Jurkat, Clone E6-1 (cell line): ENCODE measurements at regions not wholly inside any gene's neighbourhood (a gene's known extent, or its start where the extent isn't known, plus 50 kb on each side); places are given as distances from the start of the nearest gene placed in this dataset.
"Not testable (repeated sequence)": the region's sequence is repeated elsewhere in the genome, so short reads cannot be mapped to it uniquely, and the experiment has no call there.

Experiments
- DNase-seq: peaks from one replicate; pipeline ENCODE4 v3.0.0-alpha.2; 2011; ENCODE audit warnings: low read depth, low spot score
- H3K4me3 ChIP-seq: 2 replicates; pipeline ENCODE4 v1.5.1; 2011; ENCODE audit warnings: mild to moderate bottlenecking, low read length, control low read depth, moderate library complexity

DNA sequence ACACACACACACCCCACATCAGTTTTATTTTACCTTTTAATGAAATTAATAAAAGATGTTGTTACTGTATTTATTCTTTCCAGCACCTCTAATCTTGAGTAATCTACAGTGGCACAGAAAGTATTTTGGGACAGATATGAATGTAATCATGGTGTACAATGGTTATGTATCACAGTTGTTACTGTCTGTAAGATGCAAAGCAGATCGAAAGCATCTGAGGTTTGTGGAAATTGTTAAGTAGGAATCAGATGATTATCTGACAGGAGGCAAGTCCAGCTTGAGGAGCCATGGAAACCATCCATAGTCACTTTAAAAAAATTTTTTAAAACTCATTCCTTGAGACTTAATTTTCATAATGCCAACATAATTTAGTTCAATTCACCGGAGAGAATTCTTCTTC, 636.3 kb upstream of the MARCKS start:
- H3K4me3 ChIP-seq, result no peak overlapping the region
- no peak for DNase-seq

DNA sequence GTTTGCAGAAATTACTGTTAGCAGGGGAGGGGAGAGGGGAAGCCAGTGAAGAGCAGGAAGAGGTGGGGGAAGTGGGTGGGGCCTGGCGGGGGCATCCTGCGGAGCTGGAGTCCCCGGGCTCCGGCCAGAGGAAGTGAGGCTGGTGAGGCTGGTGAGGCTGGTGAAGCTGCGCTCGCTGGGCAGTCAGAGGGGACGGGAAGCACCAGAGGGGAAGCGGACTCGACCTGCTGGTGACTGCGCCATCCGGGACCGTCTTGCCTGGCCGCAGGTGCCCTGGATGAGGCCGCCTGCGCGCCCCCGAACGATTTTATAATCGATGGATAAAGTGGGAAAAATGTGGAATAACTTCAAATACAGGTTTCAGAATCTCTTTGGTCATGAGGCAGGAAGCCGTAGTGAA, 635.3 kb upstream of the MARCKS start:
- H3K4me3 ChIP-seq, result no peak overlapping the region
- DNase-seq, result no peak

DNA sequence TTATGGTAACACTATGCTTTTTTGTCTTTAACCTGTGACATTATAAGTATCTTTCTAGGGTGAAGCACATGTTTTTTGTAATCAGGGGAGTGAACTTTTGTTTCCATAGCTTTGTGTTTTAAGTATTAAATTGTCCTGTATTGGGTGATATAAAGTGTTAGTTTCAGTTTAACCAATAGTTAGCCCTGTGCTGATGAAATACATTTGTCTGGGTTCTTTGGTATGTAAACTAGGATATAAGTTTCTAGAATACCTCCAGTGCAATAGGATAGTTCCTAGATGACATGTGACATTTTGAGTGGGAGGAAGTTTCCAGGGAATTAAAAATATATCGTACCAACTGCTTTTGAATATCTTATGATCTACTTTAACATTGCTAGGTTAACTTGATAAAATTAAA, 611.0 kb upstream of the MARCKS start:
- H3K4me3 ChIP-seq, result no peak overlapping the region
- DNase-seq, result no peak

DNA sequence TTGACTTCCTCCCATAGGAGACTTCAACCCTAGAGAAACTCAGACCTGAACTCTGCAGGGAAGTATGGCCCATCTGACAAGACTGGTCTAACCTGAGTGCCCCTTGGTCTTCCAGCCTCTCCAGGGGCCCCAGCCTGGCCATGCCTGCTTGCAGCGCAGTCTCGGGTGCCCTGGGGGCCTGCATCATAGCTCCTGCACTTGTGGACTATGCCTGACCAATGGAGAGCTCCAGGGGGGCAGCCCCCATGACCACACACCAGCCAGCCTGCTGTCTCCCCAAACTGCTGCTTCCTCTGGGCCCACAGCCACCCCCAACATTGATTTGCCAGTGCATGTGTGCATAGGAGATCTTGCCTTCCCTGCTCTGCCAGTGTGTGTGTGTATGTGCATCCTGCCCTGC, 608.6 kb upstream of the MARCKS start:
- H3K4me3 ChIP-seq, result no peak overlapping the region
- no peak for DNase-seq

DNA sequence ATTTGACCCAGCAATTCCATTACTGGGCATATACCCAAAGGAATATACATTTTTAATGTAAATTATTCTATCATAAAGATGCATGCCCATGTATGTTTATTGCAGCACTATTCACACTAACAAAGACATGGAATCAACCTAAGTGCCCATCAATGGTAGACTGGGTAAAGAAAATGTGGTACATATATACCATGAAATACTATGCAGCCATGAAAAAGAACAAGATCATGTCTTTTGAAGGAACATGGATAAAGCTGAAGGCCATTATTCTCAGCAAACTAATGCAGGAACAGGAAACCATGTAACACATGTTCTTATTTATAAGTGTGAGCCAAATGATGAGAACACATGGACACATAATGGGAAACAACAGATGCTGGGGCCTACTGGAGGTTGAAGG, 603.0 kb upstream of the MARCKS start:
- H3K4me3 ChIP-seq, DNase-seq: not testable (repeated sequence)

DNA sequence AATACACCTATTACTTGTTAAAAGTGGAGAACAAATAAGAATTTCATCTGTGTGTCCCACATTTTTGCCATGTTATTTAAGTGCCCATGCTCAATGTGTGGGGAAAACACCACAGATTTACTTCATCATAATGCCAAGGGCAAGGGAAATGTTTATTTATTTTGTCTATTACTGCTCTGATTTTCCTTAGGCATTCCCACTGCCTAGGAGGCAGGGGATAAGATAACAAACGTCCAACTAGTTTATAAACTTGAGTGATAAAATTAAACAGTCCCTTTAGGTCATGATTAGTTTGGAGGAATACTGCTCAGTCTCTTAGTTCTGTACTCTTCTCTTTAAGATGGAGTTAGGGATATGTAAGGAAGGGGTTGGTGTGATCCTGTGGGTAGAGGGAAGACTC, 598.4 kb upstream of the MARCKS start:
- no peak for DNase-seq
- no peak overlapping the region for H3K4me3 ChIP-seq

DNA sequence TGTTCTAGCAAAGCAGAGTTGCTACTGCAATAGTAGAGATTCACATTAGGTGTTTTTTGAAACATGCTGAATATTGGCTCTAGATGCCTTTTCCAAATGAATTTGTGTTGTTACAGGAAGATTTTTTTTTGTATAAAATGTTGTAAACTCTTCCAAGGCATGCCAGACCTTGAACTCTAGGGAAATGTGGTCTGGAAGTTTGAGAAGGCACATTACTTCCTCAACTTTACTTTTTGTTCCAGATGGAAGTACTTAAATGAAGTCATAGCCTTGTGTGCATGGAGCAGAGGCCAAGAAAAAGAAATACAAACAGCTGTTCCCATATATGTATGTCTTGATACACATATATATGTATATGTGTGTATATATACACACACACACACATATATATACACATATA, 585.7 kb upstream of the MARCKS start:
- H3K4me3 ChIP-seq, result no peak overlapping the region
- DNase-seq, result no peak

DNA sequence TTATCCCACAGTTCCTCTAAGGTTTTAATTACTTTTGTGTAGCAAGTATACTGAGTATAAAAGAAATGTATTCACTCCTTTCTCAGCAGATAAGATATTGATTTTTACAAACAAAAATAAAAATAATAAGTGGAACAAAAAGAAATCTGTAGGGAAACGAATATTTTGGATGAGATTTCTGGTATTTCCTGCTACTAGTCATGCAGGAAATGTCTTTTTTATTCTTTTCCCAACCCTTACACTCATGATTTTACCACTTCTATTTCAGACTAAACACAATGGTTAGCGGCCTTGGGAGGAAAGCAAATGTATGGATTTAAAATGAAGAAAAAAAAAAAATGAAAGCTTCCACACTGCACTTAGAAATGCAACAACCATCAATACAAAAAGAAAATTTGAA, 580.5 kb upstream of the MARCKS start:
- H3K4me3 ChIP-seq, result no peak overlapping the region

DNA sequence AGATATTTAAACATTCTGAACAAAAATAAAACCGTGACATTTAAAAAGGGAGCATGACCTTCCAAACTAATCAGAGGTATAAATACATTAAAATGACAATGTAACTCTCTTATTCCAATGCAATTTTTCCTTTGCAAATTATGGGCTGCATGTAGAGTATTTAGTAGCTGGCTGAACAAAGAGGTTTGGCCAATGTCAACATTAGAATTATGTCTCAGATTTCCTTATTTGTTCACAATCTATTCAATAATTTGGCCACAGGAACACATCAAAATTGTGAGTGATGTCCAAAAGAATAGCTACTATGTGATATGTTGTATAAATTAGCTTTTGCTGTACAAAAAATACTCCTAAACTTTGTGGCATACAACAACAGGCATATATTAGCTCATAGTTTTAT, 580.0 kb upstream of the MARCKS start:
- no peak overlapping the region for H3K4me3 ChIP-seq
- DNase-seq, result no peak

More for the DNA sequence above, 580.5 kb upstream of the MARCKS start:
- DNase-seq, result no peak

DNA sequence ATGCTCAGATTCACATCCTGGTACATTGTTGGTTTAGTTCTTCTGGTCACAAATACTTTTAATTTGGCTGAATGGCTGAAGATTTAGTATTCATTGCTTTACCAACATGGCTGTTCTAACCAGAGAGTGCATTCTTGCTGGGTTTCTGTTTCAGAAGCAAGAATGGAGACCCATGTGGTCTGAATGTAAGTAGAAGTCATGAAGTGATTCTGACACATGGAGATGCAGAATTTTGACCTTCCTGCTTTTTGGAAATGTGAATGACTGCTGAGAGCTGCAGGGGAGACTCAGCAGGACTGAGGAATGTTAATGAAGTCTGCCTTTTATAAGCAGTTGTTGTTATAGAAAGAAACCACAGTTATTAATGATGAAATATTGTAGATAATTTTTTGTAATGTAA, 576.1 kb upstream of the MARCKS start:
- DNase-seq, result no peak
- H3K4me3 ChIP-seq, result no peak overlapping the region

DNA sequence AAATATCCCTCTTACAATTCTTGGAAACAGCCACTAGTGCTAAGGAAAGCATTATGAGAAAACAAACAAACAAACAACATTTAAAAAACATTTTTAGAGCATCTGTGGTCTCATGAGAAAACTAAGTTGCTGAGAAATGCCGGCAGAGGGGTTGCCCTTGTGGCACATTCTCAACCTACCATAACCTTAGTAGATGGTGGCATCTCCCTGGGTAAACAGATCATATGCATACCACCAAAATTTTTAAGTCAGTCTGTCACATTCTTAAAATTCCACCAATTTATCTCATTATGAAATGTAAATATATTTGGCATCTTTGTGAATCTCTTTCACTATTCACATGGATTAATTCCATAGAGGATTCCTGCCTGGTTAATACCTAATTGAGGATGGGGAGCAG, 575.7 kb upstream of the MARCKS start:
- no peak overlapping the region for H3K4me3 ChIP-seq
- no peak for DNase-seq

DNA sequence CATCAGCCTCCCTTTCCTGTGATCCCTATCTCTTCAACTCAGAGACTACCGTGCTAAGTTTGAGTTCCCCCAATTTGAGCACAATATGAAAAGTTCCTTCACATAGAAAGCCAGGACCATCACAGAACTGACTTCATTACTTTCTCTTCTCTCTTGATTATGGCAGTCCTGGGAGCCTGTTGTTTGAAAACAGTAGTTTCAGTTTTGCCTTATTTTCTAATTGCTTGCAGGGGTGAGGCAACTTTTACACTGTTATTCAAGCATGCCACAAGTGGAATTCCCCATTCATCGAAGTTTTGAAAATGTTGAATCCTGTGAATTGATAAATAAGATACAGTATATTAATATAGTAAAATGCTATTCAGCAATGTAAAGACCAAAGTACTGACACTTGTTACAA, 569.7 kb upstream of the MARCKS start:
- DNase-seq, result no peak
- no peak overlapping the region for H3K4me3 ChIP-seq

DNA sequence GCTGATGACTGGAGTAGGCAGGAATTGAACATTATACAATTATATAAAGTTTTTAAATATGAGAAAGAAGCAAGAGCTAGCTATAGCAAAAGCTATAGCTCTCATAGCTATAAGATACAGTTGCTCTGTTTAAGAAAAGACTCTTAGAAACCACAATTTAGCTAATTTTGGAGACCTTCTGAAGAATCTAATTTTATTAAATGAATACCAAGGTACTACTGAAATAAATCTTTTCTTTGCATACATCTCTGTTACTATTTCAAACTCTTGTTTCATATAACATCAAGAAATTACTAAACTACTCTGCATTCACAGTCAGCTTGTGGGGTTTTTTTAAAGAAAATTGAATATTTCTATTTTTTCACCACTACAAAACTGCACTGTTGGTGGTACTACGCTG, 568.7 kb upstream of the MARCKS start:
- DNase-seq, result no peak

DNA sequence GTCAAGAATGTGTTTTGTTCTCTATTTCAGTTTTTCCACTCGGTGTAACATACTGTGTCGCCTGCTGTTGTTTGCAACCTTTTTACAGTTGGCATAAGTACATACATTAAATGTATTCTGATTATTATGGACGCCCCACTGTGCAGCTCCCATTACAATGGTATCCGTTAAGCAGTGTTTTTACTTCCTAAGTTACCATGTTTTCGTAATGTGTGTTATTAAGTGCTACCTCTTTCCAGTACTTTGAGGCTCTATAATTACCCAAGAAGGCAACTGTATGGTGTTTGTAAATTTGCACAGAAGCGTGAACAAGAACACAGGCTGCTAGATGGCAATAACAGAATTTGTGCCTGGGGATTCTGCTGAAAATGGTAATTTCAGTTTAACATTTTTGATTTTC, 568.0 kb upstream of the MARCKS start:
- DNase-seq, result no peak

More for the DNA sequence above, 568.7 kb upstream of the MARCKS start:
- no peak overlapping the region for H3K4me3 ChIP-seq

DNA sequence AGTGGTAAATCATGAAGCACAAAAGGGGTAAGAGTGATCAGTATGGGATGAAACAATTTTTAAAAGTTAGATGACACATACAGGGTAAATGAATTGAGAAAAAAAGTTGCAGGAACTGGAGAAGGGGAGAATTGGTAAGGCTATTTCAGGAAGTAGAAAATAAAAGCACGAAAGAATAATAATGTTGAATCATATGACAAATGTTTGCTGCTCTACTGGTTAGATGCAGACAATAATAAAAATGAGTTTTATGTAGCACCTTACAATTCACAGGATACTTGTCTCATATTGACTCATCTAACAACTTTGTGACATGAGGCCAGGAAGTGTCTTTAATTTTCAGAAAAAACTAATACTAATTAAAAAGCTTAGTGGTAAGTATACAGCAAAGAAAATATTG, 566.5 kb upstream of the MARCKS start:
- no peak for DNase-seq
- H3K4me3 ChIP-seq, result no peak overlapping the region

More for the DNA sequence above, 568.0 kb upstream of the MARCKS start:
- H3K4me3 ChIP-seq, result no peak overlapping the region

DNA sequence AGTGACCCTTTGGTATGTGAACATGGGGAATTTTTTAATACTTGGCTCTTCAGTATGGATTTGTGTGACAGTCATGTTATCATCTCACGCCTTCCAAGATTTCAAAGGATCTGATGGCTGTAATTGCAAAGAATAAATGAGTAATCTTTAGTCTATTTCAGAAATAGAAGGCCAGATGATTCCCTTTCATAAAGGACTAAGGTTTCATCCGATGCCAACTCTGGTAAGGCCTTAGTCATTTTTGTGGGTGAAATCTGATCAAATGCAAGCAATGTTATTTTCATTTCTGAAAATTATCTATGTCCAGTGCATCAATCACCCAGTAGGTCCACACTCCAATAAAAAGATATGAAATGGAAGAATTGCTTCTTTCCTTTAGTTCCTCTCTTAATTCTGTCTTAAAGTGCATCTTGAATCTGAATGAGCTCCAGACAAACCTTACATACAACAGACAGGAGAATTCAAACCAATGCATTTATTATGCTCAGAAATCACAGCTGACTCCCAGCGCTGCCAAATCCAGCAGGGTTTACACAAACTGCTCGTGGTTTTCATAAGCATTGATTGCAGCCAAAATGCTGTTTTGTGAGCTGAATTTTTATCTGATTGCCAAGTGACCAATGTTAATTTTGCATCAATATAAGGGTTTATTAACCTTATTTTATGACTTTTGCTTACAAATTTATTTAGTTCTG, 565.2 kb upstream of the MARCKS start:
- H3K4me3 ChIP-seq, result no peak overlapping the region
- DNase-seq, result no peak

DNA sequence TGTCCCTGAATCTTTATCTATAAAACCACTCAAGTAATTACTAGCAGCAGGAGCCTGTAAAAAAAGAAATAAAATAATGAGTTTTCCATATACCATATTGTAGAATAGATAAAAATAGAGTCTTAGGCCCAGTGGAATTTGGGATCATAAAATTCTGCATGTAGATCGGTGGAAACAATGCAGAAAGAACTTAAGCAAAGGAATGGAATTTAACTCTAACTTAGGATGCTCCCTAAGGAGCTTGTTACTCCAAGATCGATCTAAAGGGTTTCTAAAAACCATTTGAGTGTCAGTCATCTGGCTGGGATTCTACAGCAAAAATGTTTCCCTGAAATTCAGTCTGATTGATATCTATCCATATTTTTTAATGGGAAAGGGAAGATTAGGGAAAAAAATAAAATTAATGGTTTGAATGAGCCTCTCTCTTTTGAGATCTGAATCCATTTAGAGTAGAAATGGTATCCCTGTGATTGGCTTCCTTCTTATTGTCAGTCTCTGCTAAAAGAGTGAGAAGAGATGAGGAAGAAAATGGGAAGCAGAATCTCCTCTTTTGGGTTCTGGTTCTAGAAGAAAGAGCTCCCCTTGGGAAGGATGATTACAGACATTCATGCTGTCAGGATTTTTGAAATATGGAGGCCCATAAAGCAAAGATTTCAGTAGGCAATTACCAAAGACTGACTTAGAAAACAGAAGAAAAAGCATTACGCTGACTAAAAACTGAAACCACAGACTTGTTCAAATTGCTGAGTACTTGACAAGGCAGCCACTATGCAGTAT, 564.3 kb upstream of the MARCKS start:
- no peak overlapping the region for H3K4me3 ChIP-seq
- DNase-seq, result no peak

DNA sequence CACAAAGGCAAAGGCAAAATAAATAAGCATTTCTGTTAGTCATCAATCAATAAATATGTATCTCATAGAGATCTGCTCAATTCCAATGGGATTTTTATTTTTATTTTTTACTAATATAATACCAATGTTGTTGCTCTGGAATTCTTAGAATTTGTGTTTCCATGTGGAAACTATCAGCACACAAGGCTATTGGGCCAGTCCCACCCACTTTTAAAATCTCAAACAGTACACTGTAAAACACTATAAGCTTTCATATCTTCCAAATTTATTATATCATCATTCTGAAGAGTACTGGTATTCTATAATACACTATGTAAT, 563.8 kb upstream of the MARCKS start:
- H3K4me3 ChIP-seq, result no peak overlapping the region
- no peak for DNase-seq

DNA sequence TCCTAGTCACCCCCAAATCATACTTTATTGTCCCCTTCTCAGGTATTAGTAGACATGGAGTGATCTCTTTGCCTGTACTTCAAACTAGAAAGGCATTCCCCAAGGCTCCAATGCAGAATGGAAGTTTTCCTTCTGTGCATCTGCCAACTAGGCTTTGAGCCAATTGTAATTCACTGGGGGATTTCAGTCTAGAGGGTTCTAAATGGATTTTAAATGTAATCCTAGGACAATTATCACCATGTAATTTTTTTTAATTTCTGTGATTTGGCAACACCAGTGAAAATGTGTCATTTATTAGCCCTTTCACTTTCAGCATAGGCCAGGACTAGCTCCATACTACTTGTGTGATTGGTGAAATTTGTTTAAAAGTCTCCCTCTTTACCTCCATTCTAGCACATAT, 557.6 kb upstream of the MARCKS start:
- DNase-seq, result no peak
- H3K4me3 ChIP-seq, result no peak overlapping the region

DNA sequence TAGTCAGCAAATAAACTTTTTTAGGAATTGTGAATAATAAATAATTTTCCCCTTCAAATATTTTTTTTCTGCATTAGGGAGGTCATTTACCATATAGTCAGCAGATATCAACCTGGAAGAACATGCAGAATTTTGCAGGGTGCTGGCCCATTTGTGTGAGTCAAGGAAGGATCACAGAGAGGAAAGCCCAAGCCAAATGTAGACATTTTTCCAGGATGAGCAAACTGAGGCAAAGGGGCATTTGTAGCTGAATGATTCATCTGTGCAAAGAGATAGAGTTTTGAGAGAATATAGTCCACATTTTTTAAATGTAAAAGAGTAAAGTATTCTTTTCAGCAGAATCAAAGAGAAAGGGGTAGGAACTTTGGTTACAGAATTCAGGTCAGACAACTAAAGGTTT, 555.5 kb upstream of the MARCKS start:
- DNase-seq, result no peak
- no peak overlapping the region for H3K4me3 ChIP-seq

DNA sequence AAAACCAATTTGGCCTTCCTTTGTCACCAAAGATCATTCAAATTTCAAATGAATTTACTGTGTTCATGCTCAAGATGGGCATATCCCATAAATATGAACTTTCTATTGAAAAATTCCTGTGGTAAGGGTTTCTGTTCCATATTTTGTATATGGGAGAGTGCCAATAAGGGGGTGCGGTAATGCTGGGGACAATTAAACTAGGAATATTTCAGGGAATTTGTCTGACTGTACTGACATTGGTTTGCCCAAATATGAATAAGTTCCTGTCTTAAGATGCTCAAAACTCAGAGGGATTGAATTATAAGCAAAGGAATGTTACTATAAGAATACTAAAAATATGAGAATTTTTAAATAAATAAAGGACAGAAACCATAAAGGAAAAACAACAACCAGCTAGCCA, 553.0 kb upstream of the MARCKS start:
- H3K4me3 ChIP-seq, result no peak overlapping the region
- DNase-seq, result no peak
